HT1080 (cell line): ENCODE measurements at regions not wholly inside any gene's neighbourhood (a gene's known extent, or its start where the extent isn't known, plus 50 kb on each side); places are given as distances from the start of the nearest gene placed in this dataset.
"Not testable (repeated sequence)": the region's sequence is repeated elsewhere in the genome, so short reads cannot be mapped to it uniquely, and the experiment has no call there.

Source experiments
- DNase-seq: peaks from one replicate; pipeline ENCODE4 v3.0.0-alpha.2; 2015; ENCODE audit warnings: low read depth

DNA sequence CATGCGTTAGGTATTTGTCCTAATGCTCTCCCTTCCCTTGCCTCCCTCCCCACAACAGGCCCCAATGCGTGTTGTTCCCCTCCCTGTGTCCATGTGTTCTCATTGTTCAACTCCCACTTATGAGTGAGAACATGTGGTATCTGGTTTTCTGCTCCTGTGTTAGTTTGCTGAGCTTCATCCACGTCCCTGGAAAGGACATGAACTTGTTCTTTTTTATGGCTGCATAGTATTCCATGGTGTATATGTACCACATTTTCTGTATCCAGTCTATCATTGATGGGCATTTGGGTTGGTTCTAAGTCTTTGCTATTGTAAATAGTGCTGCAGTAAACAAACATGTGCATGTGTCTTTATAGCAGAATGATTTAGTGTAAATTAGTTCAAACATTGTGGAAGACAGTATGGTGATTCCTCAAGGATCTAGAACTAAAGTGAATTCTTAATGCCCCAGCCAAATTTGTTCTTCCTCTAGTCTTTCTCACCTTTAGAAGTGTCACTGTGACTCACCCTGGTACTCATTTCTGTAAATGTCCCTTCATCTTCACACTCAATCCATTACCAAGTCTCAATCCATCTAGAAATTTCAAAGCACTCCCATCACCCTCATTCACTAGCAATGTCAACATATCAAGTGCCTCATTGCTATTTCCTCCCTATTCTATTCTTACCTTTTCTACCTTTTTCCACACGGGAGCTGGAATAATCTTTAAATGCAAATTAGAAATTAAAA is 123.9 kb downstream of the MREG start:
- DNase-seq, result not testable (repeated sequence)

DNA sequence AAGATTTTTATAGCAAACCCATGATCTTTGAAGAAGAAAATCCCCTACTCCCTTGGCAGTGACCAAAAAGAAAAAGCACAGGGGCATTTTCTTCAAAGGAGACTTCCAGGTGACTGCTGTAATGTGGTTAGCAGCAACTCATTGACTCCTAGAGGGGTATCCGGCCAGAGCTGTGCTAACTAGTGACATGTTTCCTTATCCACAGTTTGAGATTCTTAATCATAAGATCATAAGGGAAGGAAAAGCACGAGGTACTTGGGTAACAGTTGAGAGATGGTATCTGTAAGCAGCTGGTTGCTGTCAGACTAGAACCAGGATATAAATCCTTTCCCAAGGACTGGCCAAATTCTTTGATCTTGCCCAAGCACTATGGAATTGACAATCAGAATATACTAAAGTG is 124.7 kb downstream of the MREG start:
- no peak for DNase-seq

DNA sequence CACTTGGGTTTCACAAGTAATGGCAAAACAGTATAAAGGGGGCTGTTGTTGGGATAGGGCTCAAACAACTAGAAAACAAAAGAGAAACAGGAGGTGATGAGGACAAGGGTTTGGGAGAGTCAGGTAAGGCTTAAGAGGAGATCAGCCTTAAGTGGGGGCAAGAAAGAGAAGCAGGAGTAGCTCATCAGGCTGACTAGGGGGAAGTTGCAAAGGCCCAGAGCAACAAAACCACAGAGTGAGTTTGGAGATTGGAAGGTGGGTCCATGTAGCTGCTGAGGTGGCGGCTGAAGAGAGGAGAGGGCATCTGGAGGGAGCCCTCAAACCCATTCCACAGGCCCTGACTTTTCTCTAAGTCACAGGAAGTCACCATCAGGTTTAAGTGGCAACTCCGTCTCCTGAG is 126.0 kb downstream of the MREG start:
- no peak for DNase-seq

DNA sequence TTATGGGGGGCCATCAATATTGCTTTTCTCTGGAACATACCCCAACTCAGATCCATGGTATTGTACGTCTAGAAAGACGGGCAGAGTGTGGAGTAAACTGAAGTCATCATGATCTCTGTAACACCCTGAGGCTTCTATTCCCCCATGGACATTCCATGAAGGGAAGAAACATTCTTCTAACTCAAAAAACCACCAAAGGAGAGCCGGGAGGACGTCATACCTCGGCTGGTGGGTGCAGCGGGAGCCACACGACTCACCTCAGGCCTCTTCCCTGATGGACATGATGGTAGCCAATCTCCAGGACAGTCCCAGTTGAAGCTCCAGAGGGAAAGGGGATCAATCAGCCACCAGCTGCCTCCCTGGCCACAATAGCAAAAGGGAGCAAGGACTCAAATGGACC is 127.3 kb downstream of the MREG start:
- no peak for DNase-seq

- DNase-seq, result no peak
Observed at GRCh38 chr2:215885536-215885935, 127.8 kb downstream of the MREG start.

DNA sequence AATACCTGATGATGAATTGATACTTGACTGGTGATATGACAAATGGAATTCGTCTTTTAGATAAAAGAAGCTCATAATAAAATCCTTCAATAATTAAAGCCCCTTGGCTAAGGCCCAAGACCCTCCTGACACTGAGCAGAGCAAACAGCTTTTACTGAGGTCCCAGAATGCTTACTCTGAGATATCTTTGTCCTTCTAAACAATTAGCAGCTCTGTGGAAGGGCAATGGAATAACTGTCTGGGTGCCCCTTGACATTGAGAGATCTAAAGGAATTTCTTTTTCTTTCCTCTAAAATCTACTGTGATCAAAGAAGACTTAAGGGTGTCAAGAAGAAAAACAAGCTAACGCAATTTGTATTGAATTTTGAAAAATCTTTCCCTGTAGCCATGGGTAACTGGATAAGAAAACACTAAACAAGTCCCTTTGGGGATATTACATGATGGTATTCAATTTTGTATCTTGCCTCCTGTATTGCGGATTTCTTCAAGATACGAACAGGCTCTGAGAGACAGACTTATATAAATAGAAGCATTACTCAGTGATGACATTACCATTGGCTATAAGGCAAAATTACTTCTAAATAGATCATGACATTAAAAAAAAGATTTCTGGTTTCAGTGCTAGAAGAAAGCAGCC is 128.8 kb downstream of the MREG start:
- no peak for DNase-seq

DNA sequence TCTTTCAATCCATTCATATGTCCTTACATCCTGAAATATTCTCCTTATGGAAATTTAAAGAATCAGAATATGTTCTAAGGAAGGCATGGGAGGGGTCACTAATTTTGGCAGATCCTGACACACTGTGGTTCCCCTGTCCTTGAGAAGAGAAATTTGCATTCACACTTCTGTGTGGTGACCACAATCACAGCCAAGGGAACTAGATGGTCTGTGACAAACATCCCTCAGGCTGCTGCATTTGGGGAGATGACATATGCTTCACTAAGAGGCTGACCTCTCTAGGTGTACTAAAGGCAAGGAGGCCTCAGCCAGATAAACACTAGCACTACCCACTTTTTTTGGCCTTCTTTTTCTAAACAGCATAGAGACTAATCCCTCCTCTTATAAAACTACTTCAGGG is 129.6 kb downstream of the MREG start:
- DNase-seq, result no peak

DNA sequence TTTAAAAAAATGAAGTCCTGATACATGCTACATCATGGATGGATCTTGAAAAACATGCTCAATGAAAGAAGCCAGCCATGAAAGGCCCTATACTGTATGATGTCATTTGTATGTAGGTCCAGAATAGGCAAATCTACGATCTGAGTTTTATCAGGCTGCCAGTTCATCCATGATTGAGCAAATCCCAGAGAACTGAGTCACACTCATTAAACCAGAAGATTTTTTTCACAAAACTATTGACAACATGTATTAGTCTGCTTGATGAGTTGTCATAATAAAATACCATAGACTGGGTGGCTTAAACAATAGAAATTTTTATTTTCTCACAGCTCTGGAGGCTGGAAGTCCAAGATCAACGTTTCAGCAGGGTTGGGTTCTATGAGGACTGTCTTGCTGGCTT is 130.7 kb downstream of the MREG start:
- peak; percentile 12 for DNase-seq

GRCh38 chr2:215881582-215881981 is 131.8 kb downstream of the MREG start:
- peak; percentile 11 for DNase-seq

- DNase-seq, result no peak
Observed at GRCh38 chr2:215880970-215881369, 132.4 kb downstream of the MREG start.

DNA sequence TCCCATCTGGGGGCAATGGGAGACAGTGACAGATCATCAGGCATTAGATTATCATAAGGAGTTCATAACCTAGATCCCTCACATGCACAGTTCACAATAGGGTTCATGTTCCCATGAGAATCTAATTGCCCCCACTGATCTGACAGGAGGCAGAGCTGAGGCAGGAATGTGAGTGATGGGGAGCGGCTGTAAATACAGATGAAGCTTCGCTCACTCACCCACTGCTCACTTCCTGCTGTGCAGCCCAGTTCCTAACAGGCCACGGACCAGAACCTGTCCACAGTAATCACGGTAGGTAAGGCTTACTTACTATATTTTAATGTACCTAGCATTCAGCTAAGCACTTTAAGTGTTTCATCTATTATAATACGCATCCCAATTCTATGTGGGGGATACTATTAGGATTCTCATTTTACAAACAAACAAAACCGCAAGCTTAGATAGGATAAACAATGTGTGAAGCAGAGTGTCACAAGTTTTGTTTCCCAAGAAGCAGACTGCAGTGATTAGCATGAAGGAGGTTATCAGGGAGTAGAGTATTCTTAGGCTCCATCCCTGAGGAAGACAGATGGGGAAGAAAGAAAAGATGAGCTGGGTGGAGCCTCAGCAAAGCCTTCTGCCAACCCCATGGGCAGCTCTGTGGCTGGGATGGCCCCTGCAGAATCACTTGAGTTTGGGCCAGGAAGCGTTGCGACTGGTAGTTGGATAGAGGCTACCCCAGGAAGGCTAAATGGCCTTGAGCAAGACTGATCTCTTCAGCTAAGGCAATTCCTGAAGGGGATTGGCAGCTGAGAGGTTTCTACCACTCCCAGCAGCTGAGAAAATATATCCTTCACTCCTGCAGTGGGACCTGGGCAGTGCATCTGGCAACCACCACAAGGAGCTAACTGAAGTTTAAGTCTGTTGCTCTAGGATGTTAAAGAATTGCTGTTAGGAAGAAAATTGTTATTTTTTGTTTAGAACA is 133.1 kb downstream of the MREG start:
- DNase-seq, result no peak

DNA sequence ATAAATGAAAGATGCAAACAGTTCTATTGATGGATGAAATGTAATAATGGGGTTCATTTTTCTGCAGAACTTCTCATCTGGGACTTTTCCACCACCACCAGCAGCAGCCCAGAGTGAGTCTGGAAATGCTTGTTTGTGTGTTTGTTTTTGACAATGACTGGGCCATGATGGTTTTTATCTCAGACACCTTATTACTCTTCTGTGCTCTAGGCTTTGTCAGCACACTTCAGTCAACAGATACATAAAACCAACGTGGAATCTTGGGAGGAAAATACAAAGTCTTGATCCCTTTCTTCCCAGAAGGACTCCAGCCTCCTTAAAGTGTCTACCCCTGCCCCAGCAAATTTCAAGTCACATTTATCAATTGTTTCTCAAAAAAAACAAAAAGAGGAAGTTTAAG is 134.0 kb downstream of the MREG start:
- no peak for DNase-seq

GRCh38 chr2:215878476-215879063 is 134.8 kb downstream of the MREG start:
- DNase-seq, result no peak

DNA sequence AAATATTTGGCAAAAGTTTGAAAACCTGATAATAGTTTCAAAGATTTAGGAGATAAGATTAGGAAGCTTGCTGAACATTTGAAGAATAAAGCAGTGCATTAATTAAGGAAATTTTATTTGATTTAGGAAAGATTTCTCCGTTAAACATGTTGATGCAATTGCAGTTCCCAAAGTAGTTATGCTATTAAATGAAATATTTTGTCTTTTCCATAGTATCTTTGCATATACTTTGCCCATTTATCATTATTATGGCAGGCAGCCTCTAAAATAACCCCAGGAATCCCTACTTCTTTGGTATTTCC is 136.5 kb downstream of the MREG start:
- DNase-seq, result no peak

DNA sequence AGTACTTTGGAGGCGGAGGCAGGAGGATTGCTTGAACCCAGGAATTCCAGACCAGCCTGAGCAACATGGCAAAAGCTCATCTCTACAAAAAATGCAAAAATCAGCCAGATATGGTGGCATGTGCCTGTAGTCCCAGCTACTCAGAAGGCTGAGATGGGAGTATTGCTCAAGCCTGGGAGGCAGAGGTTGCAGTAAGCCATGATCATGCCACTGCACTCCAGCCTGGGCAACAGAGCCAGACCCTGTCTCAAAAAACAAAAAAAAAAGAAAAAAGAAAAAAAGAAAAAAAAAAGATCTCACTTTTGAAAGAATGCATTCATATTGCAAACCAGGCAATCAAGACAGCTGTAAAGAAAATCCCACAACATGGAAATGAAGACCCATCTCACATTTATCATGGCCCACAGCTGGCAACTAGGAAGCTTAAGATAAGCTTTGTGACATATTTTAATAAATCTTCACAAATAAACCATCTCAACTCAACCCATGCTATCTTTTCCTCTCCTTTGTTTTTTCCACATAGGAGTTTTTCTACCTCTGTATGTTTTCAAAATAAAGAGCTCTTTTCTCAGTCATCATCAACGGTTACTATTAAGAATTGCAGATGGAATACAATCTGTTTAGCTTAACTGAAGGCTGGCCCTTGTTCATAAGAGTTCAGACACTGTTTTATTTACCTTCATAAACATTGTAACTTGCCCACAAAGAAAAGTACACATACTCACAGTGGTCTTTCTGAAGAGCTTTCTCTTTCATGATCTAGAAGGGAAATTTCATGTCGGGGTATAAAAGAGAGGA is 137.0 kb downstream of the MREG start:
- no peak for DNase-seq

GRCh38 chr2:215874418-215874817 is 138.9 kb downstream of the MREG start:
- no peak for DNase-seq

- DNase-seq, result peak; percentile 34
Observed at GRCh38 chr2:215870986-215871385, 142.4 kb downstream of the MREG start.

DNA sequence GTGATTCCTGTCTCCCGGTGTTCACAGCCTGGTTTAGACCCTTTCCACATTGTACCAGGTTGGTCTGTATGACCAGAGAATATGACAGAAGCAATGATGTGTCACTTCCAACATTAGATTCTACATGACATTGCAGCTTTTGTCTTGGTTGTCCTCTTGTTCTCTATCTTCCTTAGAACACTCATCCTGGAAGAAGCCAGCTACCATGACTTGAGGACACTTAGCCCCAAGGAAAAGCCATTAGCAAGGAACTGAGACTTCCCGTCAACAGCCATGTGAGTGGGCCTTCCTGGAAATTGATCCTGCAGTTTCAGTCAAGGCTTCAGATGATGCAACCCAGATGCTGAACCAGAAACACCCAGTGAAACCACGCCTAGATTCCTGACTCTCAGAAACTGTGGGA is 143.3 kb downstream of the MREG start:
- DNase-seq, result no peak

GRCh38 chr2:215868846-215869543 is 144.4 kb downstream of the MREG start:
- no peak for DNase-seq

GRCh38 chr2:215866606-215867005 is 146.7 kb downstream of the MREG start:
- no peak for DNase-seq

DNA sequence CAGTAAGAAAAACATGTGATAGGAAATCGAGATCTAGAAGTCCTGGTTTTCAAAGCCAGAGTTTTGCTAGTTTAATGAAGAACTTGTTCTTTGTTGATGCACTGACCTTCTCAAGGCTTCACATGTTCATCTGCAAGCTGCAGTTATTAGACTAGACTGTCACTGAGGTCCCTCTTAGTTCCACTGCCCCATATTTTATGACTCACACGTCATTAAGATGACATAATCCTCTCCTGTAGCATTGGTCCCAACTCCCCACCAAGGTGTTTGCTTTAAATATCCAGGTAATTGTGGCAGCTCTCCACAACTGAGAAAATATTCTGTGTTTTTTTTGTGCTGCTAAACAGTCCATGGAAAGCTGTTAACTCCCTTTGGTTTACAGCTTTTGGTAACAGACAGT is 149.7 kb downstream of the MREG start:
- no peak for DNase-seq
